IMR-90 (cell line): ENCODE measurements at regions not wholly inside any gene's neighbourhood (a gene's known extent, or its start where the extent isn't known, plus 50 kb on each side); places are given as distances from the start of the nearest gene placed in this dataset.

Experiments used
- ATAC-seq: fragments of 200-7000 bp; cut with Tn5 transposase; 2 replicates; pipeline ENCODE4 v1.9.1; 2020; ENCODE audit warnings: low read depth, mild to moderate bottlenecking, moderate library complexity
- BruUV-seq: library from RNA; stranded (reverse); fragments of 400-500 nt; replicated peaks from 2 replicates; lab custom pipeline; 2021; lab: Mats Ljungman, UMichigan
- CTCF ChIA-PET: fragments of 300-600 bp; formaldehyde crosslinking; extraction: SDS; loops from one replicate; lab custom pipeline; 2021; ENCODE audit warnings: antibody characterized with exemption; lab: Yijun Ruan, JAX
- POLR2A ChIA-PET: fragments of 300-600 bp; sonication (Branson Sonifier 250); formaldehyde crosslinking; loops from one replicate; lab custom pipeline; 2022; ENCODE audit warnings: antibody characterized with exemption; ENCODE audit not compliant: unreplicated experiment; lab: Charles Lee
- DNase-seq: peaks from one replicate; pipeline ENCODE4 v3.0.0; 2013
- H2AFZ ChIP-seq: replicated peaks from 2 replicates; pipeline ENCODE3; 2013; ENCODE audit warnings: low read length, mild to moderate bottlenecking; ENCODE audit not compliant: poor library complexity
- H2AK5ac ChIP-seq: 2 replicates; pipeline ENCODE4 v1.6.1; 2013; ENCODE audit warnings: low read depth, low read length, inconsistent platforms
- H2AK9ac ChIP-seq: replicated peaks from 2 replicates; pipeline ENCODE3; 2013; ENCODE audit warnings: mild to moderate bottlenecking, low read depth, low read length, moderate library complexity; ENCODE audit not compliant: poor library complexity
- H2BK120ac ChIP-seq: 2 replicates; pipeline ENCODE4 v1.6.1; 2013; ENCODE audit warnings: low read depth, low read length, inconsistent platforms
- H2BK15ac ChIP-seq: 3 replicates; pipeline ENCODE4 v1.6.1; 2013; ENCODE audit warnings: low read depth, low read length, inconsistent platforms
- H2BK20ac ChIP-seq: 2 replicates; pipeline ENCODE4 v1.6.1; 2013; ENCODE audit warnings: low read depth, mild to moderate bottlenecking, inconsistent platforms, low read length, moderate library complexity
- H2BK5ac ChIP-seq: 2 replicates; pipeline ENCODE4 v1.6.1; 2013; ENCODE audit warnings: mild to moderate bottlenecking, low read depth, low read length, inconsistent platforms; ENCODE audit not compliant: poor library complexity, severe bottlenecking
- H3K14ac ChIP-seq: replicated peaks from 2 replicates; pipeline ENCODE4 v1.6.1; 2013; ENCODE audit warnings: low read depth, low read length, inconsistent platforms
- H3K18ac ChIP-seq: 2 replicates; pipeline ENCODE4 v1.6.1; 2013; ENCODE audit warnings: low read depth, low read length, control low read depth
- H3K23ac ChIP-seq: 2 replicates; pipeline ENCODE4 v1.6.1; 2013; ENCODE audit warnings: low read depth, low read length, inconsistent platforms
- H3K27ac ChIP-seq: 2 replicates; pipeline ENCODE4 v1.5.1; 2013; ENCODE audit warnings: mild to moderate bottlenecking, control low read depth, low read length; ENCODE audit not compliant: insufficient read depth
- H3K27me3 ChIP-seq: 2 replicates; pipeline ENCODE4 v1.6.1; 2013; ENCODE audit warnings: low read length; ENCODE audit not compliant: control insufficient read depth, insufficient read depth
- H3K36me3 ChIP-seq: 2 replicates; pipeline ENCODE4 v1.6.1; 2013; ENCODE audit warnings: low read length, mixed read lengths; ENCODE audit not compliant: control insufficient read depth, insufficient read depth
- H3K4ac ChIP-seq: 2 replicates; pipeline ENCODE4 v1.6.1; 2013; ENCODE audit warnings: low read depth, low read length, inconsistent platforms
- H3K4me1 ChIP-seq: 2 replicates; pipeline ENCODE4 v1.6.1; 2013; ENCODE audit warnings: low read length, mixed read lengths; ENCODE audit not compliant: control insufficient read depth, insufficient read depth
- H3K4me2 ChIP-seq: 2 replicates; pipeline ENCODE4 v1.6.1; 2013; ENCODE audit warnings: low read depth, mild to moderate bottlenecking, control low read depth, low read length, moderate library complexity
- H3K4me3 ChIP-seq: 2 replicates; pipeline ENCODE4 v1.5.1; 2013; ENCODE audit warnings: low read depth, mild to moderate bottlenecking, control low read depth, low read length, moderate library complexity; ENCODE audit not compliant: insufficient read depth
- H3K56ac ChIP-seq: 2 replicates; pipeline ENCODE4 v1.6.1; 2013; ENCODE audit warnings: low read length, inconsistent platforms; ENCODE audit not compliant: insufficient read depth; ENCODE audit errors: extremely low read depth
- H3K79me1 ChIP-seq, 2 experiments: 2 replicates each; pipeline ENCODE4 v1.6.1; 2013; ENCODE audit warnings: low read length in 2 of 2, inconsistent platforms in 1 of 2, low read depth in 1 of 2
- H3K9ac ChIP-seq: 2 replicates; pipeline ENCODE4 v1.6.1; 2013; ENCODE audit warnings: low read depth, low read length, control low read depth
- H3K9me1 ChIP-seq: 2 replicates; pipeline ENCODE4 v1.6.1; 2013; ENCODE audit warnings: low read length, inconsistent platforms; ENCODE audit not compliant: insufficient read depth
- H3K9me3 ChIP-seq: 2 replicates; pipeline ENCODE4 v1.6.1; 2013; ENCODE audit warnings: low read length; ENCODE audit not compliant: control insufficient read depth, insufficient read depth
- H4K20me1 ChIP-seq: 2 replicates; pipeline ENCODE4 v1.6.1; 2013; ENCODE audit warnings: low read length, inconsistent platforms; ENCODE audit not compliant: insufficient read depth
- H4K5ac ChIP-seq: 2 replicates; pipeline ENCODE4 v1.6.1; 2013; ENCODE audit warnings: mild to moderate bottlenecking, low read depth, low read length, control low read depth
- H4K8ac ChIP-seq, 2 experiments: 2 replicates each; pipeline ENCODE4 v1.6.1; 2013; ENCODE audit warnings: low read depth in 2 of 2, low read length in 2 of 2, control low read depth in 1 of 2, inconsistent platforms in 1 of 2
- H4K91ac ChIP-seq: 2 replicates; pipeline ENCODE4 v1.6.1; 2013; ENCODE audit warnings: low read depth, low read length, inconsistent platforms; ENCODE audit not compliant: insufficient read depth
- BHLHE40 ChIP-seq: fragments of 150-350 bp; IDR thresholded peaks from 2 replicates; pipeline ENCODE4 v1.6.1; 2016; ENCODE audit warnings: mild to moderate bottlenecking, low read depth, low read length
- CEBPB ChIP-seq: IDR thresholded peaks from 2 replicates; pipeline ENCODE4 v1.6.1; 2012; ENCODE audit warnings: low read depth, low read length, improper control_type of control experiment
- CHD1 ChIP-seq: IDR thresholded peaks from 2 replicates; pipeline ENCODE4 v1.6.1; 2012; ENCODE audit warnings: low read depth, low read length, improper control_type of control experiment
- CTCF ChIP-seq: conservative IDR thresholded peaks from 2 replicates; pipeline ENCODE4 v1.5.1; 2012; ENCODE audit warnings: mild to moderate bottlenecking, low read depth, low read length, improper control_type of control experiment
- ELK1 ChIP-seq: fragments of 150-350 bp; IDR thresholded peaks from 2 replicates; pipeline ENCODE4 v1.6.1; 2016; ENCODE audit warnings: low read depth, mild to moderate bottlenecking, low read length, moderate library complexity, borderline replicate concordance
- FOS ChIP-seq: fragments of 150-350 bp; IDR thresholded peaks from 2 replicates; pipeline ENCODE4 v1.6.1; 2016; ENCODE audit warnings: low read depth, low read length
- MAFK ChIP-seq: IDR thresholded peaks from 2 replicates; pipeline ENCODE4 v1.6.1; 2012; ENCODE audit warnings: low read depth, low read length, improper control_type of control experiment
- MAZ ChIP-seq: IDR thresholded peaks from 2 replicates; pipeline ENCODE4 v1.6.1; 2012; ENCODE audit warnings: low read depth, mild to moderate bottlenecking, low read length, improper control_type of control experiment, moderate library complexity, borderline replicate concordance
- MXI1 ChIP-seq: IDR thresholded peaks from 2 replicates; pipeline ENCODE4 v1.6.1; 2012; ENCODE audit warnings: low read depth, mild to moderate bottlenecking, low read length, moderate library complexity, borderline replicate concordance
- NFE2L2 ChIP-seq: fragments of 150-350 bp; IDR thresholded peaks from 2 replicates; pipeline ENCODE4 v1.6.1; 2016; ENCODE audit warnings: low read depth, mild to moderate bottlenecking, low read length
- POLR2A ChIP-seq: IDR thresholded peaks from 2 replicates; pipeline ENCODE4 v1.6.1; 2012; ENCODE audit warnings: mild to moderate bottlenecking, low read depth, low read length
- RAD21 ChIP-seq: IDR thresholded peaks from 2 replicates; pipeline ENCODE4 v1.6.1; 2012; ENCODE audit warnings: low read length, improper control_type of control experiment
- RCOR1 ChIP-seq: IDR thresholded peaks from 2 replicates; pipeline ENCODE4 v1.6.1; 2012; ENCODE audit warnings: mild to moderate bottlenecking, low read length, improper control_type of control experiment; ENCODE audit not compliant: insufficient replicate concordance
- RFX5 ChIP-seq: IDR thresholded peaks from 2 replicates; pipeline ENCODE4 v1.8.0; 2012; ENCODE audit warnings: low read depth, mild to moderate bottlenecking, low read length, moderate library complexity
- SMC3 ChIP-seq: fragments of 150-350 bp; IDR thresholded peaks from 2 replicates; pipeline ENCODE4 v1.6.1; 2016; ENCODE audit warnings: low read depth, mild to moderate bottlenecking, antibody characterized with exemption, low read length, moderate library complexity
- USF2 ChIP-seq: fragments of 150-350 bp; IDR thresholded peaks from 2 replicates; pipeline ENCODE4 v1.6.1; 2017; ENCODE audit warnings: mild to moderate bottlenecking, antibody characterized with exemption, low read length, low read depth
- WGBS, 2 experiments: methylation state at CpG; one replicate each; pipeline versions ENCODE4 v1.1.5 to v1.1.7; 2013; ENCODE audit warnings: missing lambda C conversion rate in 2 of 2; ENCODE audit not compliant: insufficient read length in 1 of 2; ENCODE audit errors: extremely low coverage in 2 of 2; 5-methylcytosine and 5-hydroxymethylcytosine counted together
- dilution Hi-C: fragments of 300-500 bp; cut with HindIII; formaldehyde crosslinking; loops from one replicate; pipeline ENCODE4 v1.14.3; 2018; ENCODE audit warnings: low sequenced_read_pairs; ENCODE audit not compliant: unreplicated experiment
- in situ Hi-C: fragments of 300-500 bp; cut with MboI; formaldehyde crosslinking; loops from 3 replicates; pipeline ENCODE4 v1.14.3; 2019; ENCODE audit warnings: low sequenced_read_pairs, inconsistent platforms, mixed read lengths
- intact Hi-C: fragments of 100-400 bp; cut with micrococcal nuclease; formaldehyde crosslinking; loops from 2 replicates; pipeline ENCODE4 v1.10.0; 2022

- no peaks in the 10 kb centered on the region for H4K20me1 ChIP-seq
- H2BK15ac ChIP-seq, result no peak overlapping the region
- dilution Hi-C loops, result no loop called here
- BruUV-seq, result no TSS peak
- ChIA-PET POLR2A (no interaction called here), CTCF (no interaction called here)
- H4K91ac ChIP-seq, result no peak overlapping the region
- no peak for ATAC-seq
- no peaks in the 10 kb centered on the region for H3K36me3 ChIP-seq
- TF ChIP-seq NFE2L2 (no peak), CTCF (no peak), FOS (no peak), MAFK (no peak), BHLHE40 (no peak), MAZ (no peak), USF2 (no peak), CHD1 (no peak), RAD21 (no peak), RFX5 (no peak), POLR2A (no peak), ELK1 (no peak), RCOR1 (no peak), MXI1 (no peak), SMC3 (no peak), CEBPB (no peak)
- no peak overlapping the region for H2AFZ ChIP-seq
- H3K4ac ChIP-seq, result no peak overlapping the region
- intact Hi-C loops, result no loop called here
- no CpG with 5 or more reads among the region's 1 CpG for WGBS, 2 experiments
- no peak overlapping the region for H2AK9ac ChIP-seq
- no peak overlapping the region for H3K9ac ChIP-seq
- no peak overlapping the region for H3K14ac ChIP-seq
- DNase-seq, result no peak
- no peak overlapping the region for H3K23ac ChIP-seq
- H3K56ac ChIP-seq, result no peak overlapping the region
- no peak overlapping the region for H3K27ac ChIP-seq
- H3K4me1 ChIP-seq, result no peaks in the 10 kb centered on the region
- H3K9me1 ChIP-seq, result no peaks in the 10 kb centered on the region
- H2BK120ac ChIP-seq, result no peak overlapping the region
- no peaks in the 10 kb centered on the region for H3K27me3 ChIP-seq
- H2BK5ac ChIP-seq, result no peak overlapping the region
- no peaks in the 10 kb centered on the region for H3K79me1 ChIP-seq
- H2BK20ac ChIP-seq, result no peak overlapping the region
- H3K4me2 ChIP-seq, result no peak overlapping the region
- H3K4me3 ChIP-seq, result no peak overlapping the region
- H3K9me3 ChIP-seq, result peaks cover 7% of the 10 kb centered on the region; the same call in 1 of the 2 replicates
- no peak overlapping the region for H4K8ac ChIP-seq
- no peak overlapping the region for H3K18ac ChIP-seq
- no peak overlapping the region for H4K5ac ChIP-seq
- H2AK5ac ChIP-seq, result no peak overlapping the region
- in situ Hi-C loops, result no loop called here
Measured at GRCh38 chr16:60541535-60541934, 1494.7 kb downstream of the CDH8 start.
